GM19468 (cell line): ENCODE measurements at regions not wholly inside any gene's neighbourhood (a gene's known extent, or its start where the extent isn't known, plus 50 kb on each side); places are given as distances from the start of the nearest gene placed in this dataset.

Experiments used
- ATAC-seq: cut with Tn5 transposase; IDR thresholded peaks from one replicate; pipeline ENCODE4 v1.9.1; 2021; ENCODE audit warnings: mild to moderate bottlenecking, moderate library complexity, moderate number of reproducible peaks; ENCODE audit not compliant: unreplicated experiment; ENCODE audit errors: extremely low read depth

- ATAC-seq, result no peak
Measured at GRCh38 chr4:42327323-42327722, 70.0 kb upstream of the SHISA3 start.

GRCh38 chr4:42328978-42329377, 68.3 kb upstream of the SHISA3 start:
- no peak for ATAC-seq

GRCh38 chr4:42329421-42329820, 67.9 kb upstream of the SHISA3 start:
- ATAC-seq, result no peak

- no peak for ATAC-seq
Measured at GRCh38 chr4:42330002-42330592, 67.2 kb upstream of the SHISA3 start.

GRCh38 chr4:42331040-42331439, 66.2 kb upstream of the SHISA3 start:
- ATAC-seq, result no peak

GRCh38 chr4:42331914-42332368, 65.3 kb upstream of the SHISA3 start:
- no peak for ATAC-seq

- ATAC-seq, result no peak
Measured at GRCh38 chr4:42339935-42340406, 57.3 kb upstream of the SHISA3 start.

GRCh38 chr4:42341518-42342026, 55.7 kb upstream of the SHISA3 start:
- no peak for ATAC-seq

- no peak for ATAC-seq
Measured at GRCh38 chr4:42342459-42342858, 54.8 kb upstream of the SHISA3 start.

GRCh38 chr4:42344309-42344708, 53.0 kb upstream of the SHISA3 start:
- ATAC-seq, result no peak

- ATAC-seq, result no peak
Measured at GRCh38 chr4:42344749-42345148, 52.5 kb upstream of the SHISA3 start.

GRCh38 chr4:42345962-42346544, 51.2 kb upstream of the SHISA3 start:
- ATAC-seq, result no peak

- ATAC-seq, result no peak
Measured at GRCh38 chr4:42347076-42347475, 50.2 kb upstream of the SHISA3 start.
